ENCODE measurements at regions not wholly inside any gene's neighbourhood (a gene's known extent, or its start where the extent isn't known, plus 50 kb on each side); places are given as distances from the start of the nearest gene placed in this dataset.

DNA sequence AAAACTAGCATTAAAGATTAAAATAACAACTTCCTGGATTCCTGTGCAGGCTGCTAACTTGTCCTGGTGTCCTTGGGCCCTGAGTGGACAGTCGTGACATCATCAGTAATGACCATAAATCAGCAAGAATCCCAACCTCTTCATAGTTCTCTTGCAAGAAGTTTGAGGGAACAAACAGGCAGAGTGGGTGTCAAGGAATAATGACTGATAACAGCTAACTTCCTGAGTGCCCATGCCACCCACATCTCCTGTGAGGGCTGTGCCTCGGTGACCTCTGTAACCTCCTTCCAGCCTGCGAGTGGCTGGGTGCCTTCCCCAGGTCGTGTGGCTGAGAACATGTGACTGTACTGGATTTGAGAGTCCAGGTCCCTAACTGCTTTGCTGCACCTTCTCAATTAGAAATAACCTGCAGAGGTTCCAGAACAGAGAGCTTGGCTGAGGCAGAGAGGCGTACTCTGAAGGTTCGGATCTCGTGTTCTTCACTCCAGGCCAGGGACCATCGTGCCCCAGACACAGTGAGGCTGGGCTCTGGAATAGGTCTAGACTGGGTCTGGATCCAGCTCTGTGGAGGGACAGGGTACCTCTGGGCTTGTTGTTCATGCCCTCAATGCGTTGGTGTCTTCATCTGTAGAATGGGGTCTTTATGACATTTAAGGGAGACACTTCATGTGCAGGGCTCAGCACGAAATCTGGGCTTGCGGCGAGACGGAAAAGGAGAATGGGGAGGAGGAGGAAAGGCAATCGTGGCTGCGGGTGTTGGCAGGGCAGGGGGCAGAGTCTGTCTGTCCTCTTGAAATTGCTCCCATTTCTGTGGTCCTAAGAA lies 313.1 kb upstream of the ZNF32 start:
- TF ChIP-seq, protein P1, sequence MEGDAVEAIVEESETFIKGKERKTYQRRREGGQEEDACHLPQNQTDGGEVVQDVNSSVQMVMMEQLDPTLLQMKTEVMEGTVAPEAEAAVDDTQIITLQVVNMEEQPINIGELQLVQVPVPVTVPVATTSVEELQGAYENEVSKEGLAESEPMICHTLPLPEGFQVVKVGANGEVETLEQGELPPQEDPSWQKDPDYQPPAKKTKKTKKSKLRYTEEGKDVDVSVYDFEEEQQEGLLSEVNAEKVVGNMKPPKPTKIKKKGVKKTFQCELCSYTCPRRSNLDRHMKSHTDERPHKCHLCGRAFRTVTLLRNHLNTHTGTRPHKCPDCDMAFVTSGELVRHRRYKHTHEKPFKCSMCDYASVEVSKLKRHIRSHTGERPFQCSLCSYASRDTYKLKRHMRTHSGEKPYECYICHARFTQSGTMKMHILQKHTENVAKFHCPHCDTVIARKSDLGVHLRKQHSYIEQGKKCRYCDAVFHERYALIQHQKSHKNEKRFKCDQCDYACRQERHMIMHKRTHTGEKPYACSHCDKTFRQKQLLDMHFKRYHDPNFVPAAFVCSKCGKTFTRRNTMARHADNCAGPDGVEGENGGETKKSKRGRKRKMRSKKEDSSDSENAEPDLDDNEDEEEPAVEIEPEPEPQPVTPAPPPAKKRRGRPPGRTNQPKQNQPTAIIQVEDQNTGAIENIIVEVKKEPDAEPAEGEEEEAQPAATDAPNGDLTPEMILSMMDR (IDR thresholded peaks at IDR 0.05; ENCODE audit: borderline replicate concordance, extremely low read depth, low read length, poor library complexity, severe bottlenecking): no peak
- TF ChIP-seq EZH2 (IDR thresholded peaks at IDR 0.05; ENCODE audit: borderline replicate concordance, low read depth, low read length, severe bottlenecking): no peak
